GM19324 (cell line): ENCODE measurements at regions not wholly inside any gene's neighbourhood (a gene's known extent, or its start where the extent isn't known, plus 50 kb on each side); places are given as distances from the start of the nearest gene placed in this dataset.

Source experiments
- ATAC-seq: cut with Tn5 transposase; IDR thresholded peaks from one replicate; pipeline ENCODE4 v1.9.1; 2021; ENCODE audit warnings: mild to moderate bottlenecking, moderate library complexity; ENCODE audit not compliant: unreplicated experiment, low FRiP score

DNA sequence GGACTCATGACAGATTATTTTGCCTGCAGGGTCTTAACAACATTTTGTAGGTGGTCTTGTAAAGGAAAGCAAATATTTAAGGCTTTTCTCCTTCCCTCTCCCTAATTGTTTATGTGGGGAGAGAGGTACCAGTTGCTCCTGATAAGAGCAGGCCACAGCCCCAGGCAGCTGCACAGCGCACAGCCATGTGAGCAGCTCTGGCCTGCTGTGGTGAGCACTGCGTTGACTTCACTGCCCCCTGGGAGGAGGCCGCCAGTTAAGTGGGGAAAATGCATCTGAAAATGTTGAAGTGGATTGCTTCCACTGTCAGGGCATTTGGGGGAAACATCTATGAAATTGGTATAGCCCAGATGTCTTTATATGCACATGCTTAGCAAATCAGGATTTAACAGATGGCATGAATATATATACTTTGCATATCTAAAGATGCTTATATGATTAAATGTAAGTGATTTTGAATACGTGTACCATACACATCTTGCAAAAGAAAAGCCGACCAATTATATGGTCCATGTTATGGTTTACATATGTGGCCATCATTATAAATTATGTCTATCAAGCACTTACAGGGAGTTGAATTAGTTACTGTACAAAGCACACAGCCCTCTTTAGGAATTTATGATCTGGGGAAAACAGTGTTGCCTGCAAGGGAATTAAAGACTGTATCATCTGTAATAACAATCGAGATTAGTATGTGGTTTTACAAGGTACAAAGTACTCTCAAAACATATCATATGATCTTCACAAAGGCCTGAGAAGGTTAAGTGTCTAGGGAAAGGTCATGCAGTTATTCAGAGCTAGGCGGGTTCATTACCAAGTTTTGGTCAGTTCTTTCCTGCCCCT is 132.1 kb downstream of the RHOU start:
- ATAC-seq = no peak

DNA sequence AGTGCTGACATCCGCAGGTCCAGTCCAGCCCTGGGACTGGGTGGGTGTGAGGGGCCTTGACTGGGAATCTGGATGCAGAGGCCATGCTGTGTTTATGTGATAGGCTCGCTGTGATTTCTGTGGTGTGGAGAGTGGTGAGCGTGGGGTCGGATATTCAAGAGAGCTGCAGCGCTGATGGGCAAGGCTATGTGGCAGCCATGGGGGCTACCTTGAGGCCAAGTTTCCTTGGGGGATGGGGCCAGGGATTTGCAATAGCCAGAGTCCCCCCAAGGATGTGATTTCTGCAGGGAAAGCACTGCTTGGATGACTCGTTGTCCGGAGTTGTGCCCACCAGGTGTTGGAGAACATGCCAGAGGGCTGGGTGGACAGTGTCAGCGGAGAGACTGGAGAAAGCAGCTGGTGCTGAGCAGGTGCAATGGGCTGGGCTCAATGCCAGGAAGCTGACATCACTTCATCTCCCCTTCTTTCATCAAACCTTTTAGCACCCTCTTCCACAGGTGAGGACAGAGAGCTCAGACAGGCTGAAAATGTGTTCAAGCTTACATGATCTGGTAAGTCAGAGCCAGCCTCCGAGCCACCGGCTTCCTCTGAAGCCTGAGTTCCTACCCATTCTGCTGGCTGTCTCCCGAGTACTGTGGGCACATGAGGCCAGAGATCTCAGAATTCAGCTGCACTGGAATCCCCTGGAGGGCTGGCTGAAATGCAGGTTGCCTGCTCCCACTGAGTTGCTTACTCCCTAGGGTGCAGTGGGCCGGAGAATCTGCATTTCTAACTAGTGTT is 132.9 kb downstream of the RHOU start:
- ATAC-seq = no peak

DNA sequence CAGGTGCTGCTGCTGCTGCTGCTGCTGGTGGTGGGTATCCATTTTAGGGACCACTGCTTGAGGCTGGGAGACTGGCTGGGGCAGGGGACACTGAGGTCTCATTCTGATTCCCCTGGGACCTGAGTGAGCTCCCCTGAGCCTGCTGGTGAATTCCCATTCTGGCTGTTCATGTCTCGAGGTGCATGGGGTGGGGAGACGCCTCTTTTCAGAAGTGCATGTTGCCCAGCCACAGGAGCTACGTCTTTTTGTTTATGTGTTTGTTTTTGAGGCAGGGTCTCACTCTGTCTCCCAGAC is 133.4 kb downstream of the RHOU start:
- ATAC-seq = no peak

DNA sequence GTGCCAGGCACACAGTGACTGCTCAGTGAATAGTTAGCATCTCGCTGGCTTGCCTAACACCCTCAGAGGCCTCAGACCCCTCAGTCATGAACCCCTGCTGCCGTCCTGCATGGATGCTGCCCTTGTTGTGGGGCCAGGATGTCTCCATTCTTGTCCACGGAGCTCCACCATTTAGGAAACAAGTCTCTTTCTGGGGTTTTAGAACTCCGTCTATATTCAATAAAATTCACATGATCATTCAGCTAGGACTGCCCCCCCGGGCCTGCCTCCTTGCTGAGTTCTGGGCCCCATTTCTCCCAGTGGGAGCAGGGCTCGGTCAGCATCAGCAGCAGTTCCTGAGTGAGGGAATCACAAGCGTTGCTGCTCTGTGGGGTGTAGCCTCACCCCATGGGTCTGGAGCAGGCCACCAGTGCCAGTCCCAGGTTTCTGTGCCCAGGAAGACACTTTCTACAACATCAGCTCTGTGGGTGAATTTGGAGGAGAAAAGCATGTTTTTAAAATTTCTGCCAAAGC is 134.1 kb downstream of the RHOU start:
- ATAC-seq = no peak

DNA sequence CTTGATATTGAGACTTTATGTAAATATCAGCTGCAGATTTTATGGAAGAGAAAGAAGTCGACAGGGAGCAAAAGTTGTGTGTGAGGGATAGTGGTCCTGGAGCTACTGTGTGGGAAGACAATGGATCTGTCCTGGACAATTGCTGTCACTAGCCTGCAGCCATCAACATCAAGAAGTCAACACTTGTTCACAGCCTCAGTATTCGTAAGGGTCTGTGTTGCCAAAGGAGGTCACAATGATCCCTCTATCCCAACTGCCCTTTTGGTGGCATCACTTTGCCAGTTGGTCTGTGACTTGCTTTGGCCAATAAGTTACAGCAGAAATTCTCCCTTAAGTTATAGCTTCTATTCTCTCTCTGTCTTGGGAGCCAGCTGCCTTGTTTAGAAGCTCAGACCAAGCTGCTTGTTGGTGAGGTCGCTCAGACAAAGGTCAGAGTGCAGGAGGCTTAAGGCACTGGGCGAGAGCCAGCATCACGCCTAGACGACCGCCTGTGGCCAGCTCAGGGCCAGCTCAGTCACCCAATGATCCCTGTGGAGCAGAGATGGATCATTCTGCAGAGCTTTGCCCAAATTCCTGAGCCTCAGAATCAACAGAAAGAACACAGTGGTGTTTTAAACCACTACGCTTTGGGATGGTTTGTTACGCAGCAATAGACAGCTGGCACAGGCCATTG is 134.9 kb downstream of the RHOU start:
- no peak for ATAC-seq

DNA sequence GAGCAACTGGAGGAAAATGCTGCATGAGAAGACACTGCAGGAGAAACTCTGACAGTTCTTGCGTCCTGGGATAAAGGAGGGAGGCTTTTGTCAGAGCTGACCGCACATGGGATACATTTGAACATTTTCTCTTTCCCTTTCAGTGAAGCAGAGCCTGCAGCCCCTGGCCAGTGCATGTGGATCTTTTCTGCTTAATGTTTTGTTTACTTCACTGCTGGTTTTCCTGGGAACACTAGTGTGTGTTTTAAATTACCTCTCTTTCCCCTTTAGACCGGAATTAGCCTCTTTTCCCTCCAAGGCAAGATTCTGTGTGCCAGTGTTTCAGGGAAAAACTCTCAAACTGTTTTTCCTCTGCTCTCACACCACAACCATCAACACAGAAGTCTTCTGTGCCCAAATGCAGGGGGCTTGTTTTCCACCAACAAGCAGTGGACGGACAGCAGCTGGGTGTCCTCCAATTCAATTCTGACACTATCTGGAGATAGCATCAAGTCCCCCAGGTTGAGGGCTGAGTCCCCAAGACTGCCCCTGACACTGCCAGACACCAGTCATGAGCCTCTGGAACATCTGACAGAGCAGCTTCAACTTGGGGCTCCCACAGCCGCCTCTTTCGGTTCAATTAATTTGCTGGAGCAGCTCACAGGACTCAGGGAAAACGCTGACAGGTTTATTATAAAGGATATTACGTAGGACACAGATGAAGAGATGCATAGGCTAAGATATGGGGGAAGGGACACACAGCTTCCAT is 136.2 kb downstream of the RHOU start:
- no peak for ATAC-seq

DNA sequence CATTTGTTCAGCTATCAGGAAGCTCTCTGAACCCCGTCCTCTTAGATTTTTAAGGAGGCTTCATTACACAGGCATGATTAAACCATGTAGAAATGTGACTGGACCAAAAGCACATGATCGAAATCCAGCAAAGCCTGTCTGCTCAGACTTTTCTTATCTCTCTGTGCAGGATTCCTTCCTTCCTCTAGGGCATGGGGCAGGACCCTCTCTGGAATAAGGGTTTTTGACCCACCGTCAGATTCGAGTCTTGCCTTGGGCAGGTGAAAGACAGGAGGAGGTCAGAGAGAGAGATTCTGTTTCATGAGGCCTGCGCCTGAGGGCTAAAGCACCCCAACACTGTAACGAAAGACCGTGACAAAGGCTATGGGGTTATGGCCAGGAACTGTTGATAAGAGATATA is 136.8 kb downstream of the RHOU start:
- no peak for ATAC-seq

DNA sequence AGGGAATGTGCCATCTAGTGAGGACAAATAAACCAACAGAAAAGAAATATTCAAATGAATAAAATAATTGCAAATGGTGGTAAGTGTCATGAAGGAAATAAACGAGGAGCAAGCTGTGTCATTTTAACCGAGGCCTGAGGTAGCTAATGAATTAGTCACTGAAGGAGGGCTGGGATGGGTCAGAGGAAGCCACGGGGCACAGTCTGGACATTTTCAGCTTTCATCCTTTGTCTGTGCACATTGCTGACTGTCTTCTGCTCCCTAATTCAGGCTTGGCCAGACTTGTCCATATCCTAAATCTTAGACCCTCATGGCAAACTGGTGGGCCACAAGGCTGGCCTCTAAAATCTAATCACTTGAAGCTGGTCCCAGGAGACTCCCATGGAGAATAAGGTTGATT is 138.4 kb downstream of the RHOU start:
- ATAC-seq = no peak

DNA sequence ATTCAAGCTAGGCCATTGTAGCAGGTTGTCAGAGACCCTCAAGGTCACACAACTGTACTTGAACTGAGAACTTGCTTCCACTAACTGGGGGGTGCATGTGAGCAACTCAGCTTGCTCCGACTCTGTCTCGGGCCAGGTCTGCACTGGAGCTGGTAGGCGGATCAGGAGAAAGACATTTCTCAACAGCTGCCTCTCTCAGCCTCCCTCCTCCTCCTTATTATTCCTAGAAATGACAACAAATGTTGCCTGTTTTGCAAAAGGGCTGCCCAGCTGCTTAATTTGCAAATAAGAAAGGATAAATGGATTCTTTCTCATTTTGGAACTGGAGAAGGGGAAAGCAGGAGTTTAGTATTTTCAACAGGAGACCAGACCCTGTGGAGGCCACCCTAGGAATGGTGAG is 140.5 kb downstream of the RHOU start:
- no peak for ATAC-seq

DNA sequence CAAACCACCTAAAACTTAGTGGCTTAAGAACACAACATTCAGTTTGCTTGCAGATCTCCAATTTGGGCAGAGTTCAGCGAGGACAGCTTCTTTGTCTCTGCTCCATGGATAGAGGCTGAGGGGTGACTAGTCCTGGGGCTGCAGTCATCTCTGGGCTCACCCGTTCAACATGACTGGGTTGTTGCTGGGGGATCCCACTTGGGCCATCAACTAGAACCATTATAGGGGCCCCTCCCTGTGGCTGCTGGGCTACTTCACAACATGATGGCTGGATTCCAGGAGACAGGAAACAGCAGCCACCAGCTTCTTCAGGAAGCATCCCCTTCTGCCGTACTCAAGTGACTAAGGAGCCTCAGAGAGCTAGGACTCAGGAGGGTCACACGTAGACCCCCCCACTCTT is 140.9 kb downstream of the RHOU start:
- ATAC-seq = no peak

DNA sequence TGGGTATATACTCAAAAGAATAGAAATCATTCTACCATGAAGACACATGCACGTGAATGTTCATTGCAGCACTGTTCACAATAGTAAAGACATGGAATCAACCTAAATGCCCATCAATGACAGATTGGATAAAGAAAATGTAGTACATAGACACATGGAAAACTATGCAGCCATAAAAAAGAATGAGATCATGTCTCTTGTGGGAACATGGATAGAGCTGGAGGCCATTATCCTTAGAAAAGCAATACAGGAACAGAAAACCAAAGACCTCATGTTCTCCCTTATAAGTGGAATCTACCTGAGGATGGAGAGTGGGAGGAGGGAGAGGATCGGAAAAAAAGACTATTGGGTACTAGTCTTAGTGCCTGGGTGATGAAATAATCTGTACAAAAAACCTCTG is 143.9 kb downstream of the RHOU start:
- no peak for ATAC-seq

DNA sequence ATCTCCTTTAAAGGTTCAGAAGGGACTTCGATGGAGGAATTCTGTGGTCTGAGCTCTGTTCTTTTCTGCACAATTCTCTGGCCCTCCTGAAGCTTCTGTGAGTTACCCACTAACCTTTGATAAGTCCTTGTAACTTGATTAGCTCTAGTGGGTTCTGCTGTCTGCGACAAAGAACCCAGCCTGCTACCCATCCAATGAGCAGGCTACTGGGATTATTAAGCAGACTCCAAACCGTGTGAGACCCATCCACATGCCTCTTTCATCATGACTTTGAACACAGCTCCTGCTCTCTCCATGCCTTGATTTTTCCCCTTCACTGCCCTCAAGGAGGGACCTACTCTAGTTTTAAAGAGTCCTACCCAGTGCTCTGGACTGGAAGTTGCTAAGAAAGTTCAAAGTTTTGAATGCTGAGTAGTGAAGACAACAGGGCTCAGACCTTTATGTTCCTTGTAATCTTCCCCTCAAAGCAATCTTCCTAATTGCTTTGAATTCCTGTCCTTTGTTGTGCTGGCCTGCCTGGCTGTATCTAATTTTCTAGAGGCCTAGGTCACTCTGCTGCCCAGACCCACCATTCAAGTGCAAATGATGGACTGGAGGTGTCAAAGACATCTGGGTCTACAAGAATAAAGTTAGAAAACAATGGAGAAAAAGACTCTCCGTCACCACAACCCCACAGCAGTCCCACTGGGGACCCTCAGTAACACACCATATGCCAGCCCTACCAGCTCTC is 146.9 kb downstream of the RHOU start:
- no peak for ATAC-seq

DNA sequence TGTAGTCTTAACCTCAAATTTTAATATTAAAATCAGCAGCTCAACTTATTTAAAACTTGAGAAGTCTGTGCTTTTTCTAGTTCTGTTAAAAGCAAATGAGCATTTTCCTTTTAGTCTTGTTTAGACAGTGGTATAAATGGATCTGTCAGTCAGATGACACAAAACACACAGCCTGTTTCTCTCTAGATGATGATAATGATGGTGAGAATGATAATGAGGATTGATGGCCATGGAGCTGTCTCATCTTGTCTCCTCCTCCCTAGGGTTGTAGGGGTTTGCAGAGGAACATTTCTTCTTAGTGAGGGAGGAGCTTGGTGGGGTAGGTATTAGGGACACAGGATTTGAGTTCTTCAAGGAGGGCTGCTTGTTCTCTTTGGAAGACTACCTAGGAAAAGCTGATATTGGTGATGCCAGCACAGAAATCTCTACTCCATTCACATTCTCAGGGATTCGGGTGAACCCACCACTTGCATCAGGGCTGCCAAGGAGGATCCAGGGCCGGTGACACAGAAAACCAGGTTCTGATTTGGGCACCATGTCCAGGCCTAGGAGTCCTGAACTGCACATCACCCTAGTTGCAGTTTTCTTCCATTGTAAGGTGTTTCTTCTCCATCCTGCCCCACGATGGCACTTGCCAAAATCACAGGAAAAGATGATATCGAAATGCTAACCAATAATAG is 147.6 kb downstream of the RHOU start:
- no peak for ATAC-seq

DNA sequence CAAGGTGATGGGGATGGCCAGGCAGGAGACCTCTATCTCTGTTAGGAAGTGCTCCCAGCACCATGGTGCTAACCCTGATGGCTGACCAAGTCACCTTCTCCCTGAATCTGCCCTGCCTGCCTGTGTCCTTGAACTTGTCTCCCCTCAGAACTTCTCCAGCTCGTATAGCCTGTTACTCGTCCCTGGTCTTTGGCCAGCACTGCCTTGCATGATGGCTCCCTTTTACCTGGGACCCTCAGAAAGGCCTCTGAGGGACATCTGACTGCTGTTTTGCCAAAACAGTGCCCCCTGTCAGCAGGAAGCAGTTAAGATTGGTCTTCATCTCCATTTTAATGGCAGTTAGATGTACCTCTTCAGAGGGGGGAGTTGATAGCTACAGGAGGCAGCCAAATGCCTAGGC is 148.3 kb downstream of the RHOU start:
- ATAC-seq = no peak

DNA sequence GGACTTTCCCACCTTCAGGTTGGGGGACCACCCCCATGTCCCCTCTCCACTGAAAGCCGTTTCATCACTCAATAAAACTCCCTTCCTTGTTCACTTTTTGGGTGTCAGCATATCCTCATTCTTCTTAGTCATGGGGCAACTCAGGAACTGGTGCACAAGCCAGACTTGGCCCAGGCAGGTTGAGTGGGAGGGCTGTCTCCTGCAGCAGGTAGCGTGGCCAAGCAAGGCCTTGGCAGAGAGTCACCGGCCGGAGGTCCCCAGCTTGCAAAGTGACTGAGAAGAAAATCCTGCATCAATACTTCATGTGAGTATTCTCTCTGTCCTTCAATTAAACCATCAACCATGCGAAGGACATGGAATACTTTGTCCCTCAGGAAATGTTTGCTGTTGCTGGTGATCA is 148.9 kb downstream of the RHOU start:
- ATAC-seq = no peak

DNA sequence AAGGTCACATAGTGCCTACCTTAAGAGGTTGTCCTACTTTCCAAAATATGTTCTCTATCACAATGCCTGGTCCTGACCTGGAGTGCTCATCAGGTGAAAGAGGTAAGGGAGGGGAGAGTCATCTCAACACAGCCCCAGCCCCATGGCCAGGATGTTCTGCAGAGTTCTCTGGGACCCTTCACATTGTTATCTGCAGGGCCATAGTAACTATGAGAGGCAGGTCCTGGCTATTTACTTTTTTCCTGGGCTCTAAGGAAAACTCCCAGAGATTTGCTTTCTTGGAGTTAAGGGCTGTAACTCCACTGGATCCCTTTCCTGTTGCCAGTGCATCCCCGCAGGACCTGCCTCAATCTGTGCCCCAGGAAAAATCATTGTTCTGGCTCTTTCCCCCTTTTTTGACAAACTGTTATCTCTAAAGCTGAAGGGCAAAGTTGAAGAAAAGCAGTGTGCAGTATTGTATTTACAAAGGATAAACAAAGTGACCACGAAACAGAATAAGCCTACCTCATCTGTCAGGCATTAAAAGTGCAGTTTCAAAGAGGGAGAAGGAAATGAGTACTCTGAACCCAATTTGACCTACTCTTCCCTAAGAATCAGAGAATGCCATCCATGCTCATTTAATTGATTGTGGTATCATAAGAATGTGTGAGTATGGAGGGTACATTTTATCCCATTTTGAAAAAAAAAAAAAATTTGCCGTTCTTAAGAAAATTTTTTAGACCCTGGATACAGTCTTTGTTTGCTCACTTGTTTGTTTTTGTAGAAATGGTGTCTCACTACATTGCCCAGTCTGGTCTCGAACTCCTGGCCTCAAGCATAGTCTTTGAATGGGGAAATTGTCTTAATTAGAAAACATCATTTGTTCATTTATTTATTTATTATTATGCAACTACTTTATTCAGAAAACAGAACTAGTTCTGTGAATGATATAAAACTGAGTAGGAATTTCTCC is 149.6 kb downstream of the RHOU start:
- no peak for ATAC-seq

DNA sequence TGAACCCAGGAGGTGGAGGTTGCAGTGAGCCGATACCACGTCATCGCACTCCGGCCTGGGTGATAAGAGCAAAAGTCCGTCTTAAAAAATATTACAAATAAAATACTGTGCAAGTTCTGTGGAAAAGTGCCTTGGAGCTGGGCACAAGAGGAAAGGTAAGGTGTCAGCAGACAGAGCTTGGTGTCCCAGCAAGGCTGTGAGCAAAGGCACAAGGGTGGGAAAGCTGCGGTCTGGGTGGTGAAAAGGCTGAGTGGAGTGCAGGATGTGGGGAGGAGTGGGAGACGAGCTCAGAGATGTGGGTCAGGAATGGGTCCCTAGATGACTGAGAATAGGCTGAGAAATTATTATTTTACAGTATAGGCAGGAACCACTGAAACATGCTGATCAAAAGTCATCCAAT is 150.6 kb downstream of the RHOU start:
- no peak for ATAC-seq

DNA sequence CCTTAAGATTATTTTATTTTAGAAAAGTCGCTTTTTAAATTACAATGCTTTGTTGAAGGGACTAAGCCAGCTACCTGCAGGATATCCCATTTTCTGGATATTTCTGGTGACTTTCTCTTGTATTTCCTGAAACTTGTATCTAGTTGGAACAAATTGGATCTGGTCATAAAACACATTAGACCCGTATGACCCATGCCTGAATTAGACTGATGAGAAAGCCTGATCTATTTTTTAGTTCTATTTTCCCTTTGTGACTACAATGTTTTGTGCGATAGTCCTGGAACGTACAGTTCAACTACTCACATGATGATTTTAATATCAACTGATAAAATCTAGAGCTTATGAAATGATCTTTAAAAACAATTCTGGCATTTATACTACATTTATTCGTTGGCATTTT is 151.8 kb downstream of the RHOU start:
- ATAC-seq = no peak
